Naive thymus-derived CD8-positive, alpha-beta T cell (primary cell): ENCODE measurements at regions not wholly inside any gene's neighbourhood (a gene's known extent, or its start where the extent isn't known, plus 50 kb on each side); places are given as distances from the start of the nearest gene placed in this dataset.
"Not testable (repeated sequence)": the region's sequence is repeated elsewhere in the genome, so short reads cannot be mapped to it uniquely, and the experiment has no call there.

ENCODE experiments used
- ATAC-seq, 2 donors: fragments of 150-1000 bp; cut with Tn5 transposase in 1 of 2; sonication (Bioruptor Pico), chemical (Tn5 transposase) in 1 of 2; 1 replicate in 1 of 2; 2 replicates in 1 of 2; pipeline ENCODE4 v1.10.0; 2021; ENCODE audit warnings: mild to moderate bottlenecking in 2 of 2, moderate library complexity in 2 of 2
- POLR2A ChIA-PET: fragments of 350-600 bp; sonication (Branson Sonifier 250); formaldehyde crosslinking; loops from one replicate; lab custom pipeline; 2021; ENCODE audit warnings: antibody characterized with exemption; lab: Charles Lee
- DNase-seq, 10 donors: peaks; one replicate each; pipeline versions ENCODE4 v3.0.0 to v3.0.0-alpha.2; 2020 to 2022
- H3K27ac Mint-ChIP-seq, 10 donors: one replicate each; pipeline ENCODE4 v1.8.0; 2020 to 2022; ENCODE audit warnings: mild to moderate bottlenecking in 10 of 10, mixed read lengths in 10 of 10, moderate library complexity in 4 of 10, inconsistent platforms in 1 of 10
- H3K27me3 Mint-ChIP-seq, 5 donors: one replicate each; pipeline ENCODE4 v1.8.0; 2021 to 2022; ENCODE audit warnings: mixed read lengths in 5 of 5
- H3K36me3 Mint-ChIP-seq, 3 donors: one replicate each; pipeline ENCODE4 v1.8.0; 2020 to 2022; ENCODE audit warnings: mixed read lengths in 3 of 3, mild to moderate bottlenecking in 2 of 3, inconsistent platforms in 1 of 3
- H3K4me1 Mint-ChIP-seq, 4 donors: one replicate each; pipeline ENCODE4 v1.8.0; 2021 to 2022; ENCODE audit warnings: mixed read lengths in 4 of 4
- H3K4me3 Mint-ChIP-seq, 10 donors: one replicate each; pipeline ENCODE4 v1.8.0; 2020 to 2022; ENCODE audit warnings: mild to moderate bottlenecking in 10 of 10, mixed read lengths in 10 of 10, moderate library complexity in 6 of 10, inconsistent platforms in 1 of 10
- H3K9me3 Mint-ChIP-seq, 9 donors: one replicate each; pipeline ENCODE4 v1.8.0; 2020 to 2022; ENCODE audit warnings: mixed read lengths in 9 of 9, mild to moderate bottlenecking in 3 of 9, inconsistent platforms in 1 of 9, moderate library complexity in 1 of 9

DNA sequence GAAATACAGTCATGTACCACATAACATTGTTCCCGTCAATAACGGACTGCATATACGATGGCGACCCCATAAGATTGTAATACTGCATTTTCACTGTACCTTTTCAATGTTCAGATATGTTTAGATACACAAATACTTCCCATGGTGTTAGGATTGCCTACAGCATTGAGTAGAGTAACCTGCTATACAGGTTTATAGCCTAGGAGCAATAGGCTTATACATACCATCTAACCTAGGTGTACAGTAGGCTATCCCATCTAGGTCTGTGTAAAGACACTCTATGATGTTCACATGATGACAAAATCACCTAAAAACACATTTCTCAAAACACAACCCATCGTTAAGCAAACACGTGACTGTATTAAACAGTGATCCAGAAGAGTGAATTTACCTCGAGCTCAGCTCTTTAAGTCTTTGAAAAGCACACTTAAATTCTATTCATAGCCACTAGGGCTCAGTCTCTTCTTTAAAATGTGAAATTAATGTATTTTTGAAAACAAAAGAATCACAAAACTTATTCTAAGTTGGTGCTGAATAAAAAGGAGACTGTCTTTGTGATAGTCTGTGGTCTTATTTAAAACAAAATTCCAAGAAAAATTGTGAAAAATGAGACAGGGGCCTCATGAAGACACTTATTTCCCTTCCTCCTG, 239.1 kb upstream of the ARID2 start:
- POLR2A ChIA-PET, result no interaction called here
- peaks cover 0 to 2% (median 0%) of the 10 kb centered on the region in 4 donors for H3K4me1 Mint-ChIP-seq
- H3K9me3 Mint-ChIP-seq, result peaks cover 0 to 15% (median 5%) of the 10 kb centered on the region in 9 donors
- H3K4me3 Mint-ChIP-seq, result no peak overlapping the region
- ATAC-seq (no peak), DNase-seq (no peak)
- H3K36me3 Mint-ChIP-seq, result peaks cover 0 to 14% (median 10%) of the 10 kb centered on the region in 3 donors
- H3K27ac Mint-ChIP-seq, result no peak overlapping the region
- peaks cover 0 to 5% (median 0%) of the 10 kb centered on the region in 5 donors for H3K27me3 Mint-ChIP-seq

GRCh38 chr12:45494279-45494678, 235.2 kb upstream of the ARID2 start:
- H3K27ac Mint-ChIP-seq, result no peak overlapping the region
- peaks cover 0 to 19% (median 5%) of the 10 kb centered on the region in 9 donors for H3K9me3 Mint-ChIP-seq
- ATAC-seq (no peak), DNase-seq (no peak)
- POLR2A ChIA-PET, result no interaction called here
- no peak overlapping the region for H3K4me3 Mint-ChIP-seq
- peaks cover 0 to 2% (median 0%) of the 10 kb centered on the region in 4 donors for H3K4me1 Mint-ChIP-seq
- peaks cover 0 to 24% (median 10%) of the 10 kb centered on the region in 3 donors for H3K36me3 Mint-ChIP-seq
- peaks cover 0 to 5% (median 0%) of the 10 kb centered on the region in 5 donors for H3K27me3 Mint-ChIP-seq

GRCh38 chr12:45498645-45499044, 230.9 kb upstream of the ARID2 start:
- peaks cover 0 to 2% (median 0%) of the 10 kb centered on the region in 4 donors for H3K4me1 Mint-ChIP-seq
- ATAC-seq (no peak), DNase-seq (no peak)
- peaks cover 0 to 6% (median 2%) of the 10 kb centered on the region in 9 donors for H3K9me3 Mint-ChIP-seq
- no peak overlapping the region for H3K4me3 Mint-ChIP-seq
- H3K27ac Mint-ChIP-seq, result no peak overlapping the region
- POLR2A ChIA-PET, result no interaction called here
- peaks cover 0 to 11% (median 1%) of the 10 kb centered on the region in 3 donors for H3K36me3 Mint-ChIP-seq
- H3K27me3 Mint-ChIP-seq, result peaks cover 0 to 6% (median 0%) of the 10 kb centered on the region in 5 donors

DNA sequence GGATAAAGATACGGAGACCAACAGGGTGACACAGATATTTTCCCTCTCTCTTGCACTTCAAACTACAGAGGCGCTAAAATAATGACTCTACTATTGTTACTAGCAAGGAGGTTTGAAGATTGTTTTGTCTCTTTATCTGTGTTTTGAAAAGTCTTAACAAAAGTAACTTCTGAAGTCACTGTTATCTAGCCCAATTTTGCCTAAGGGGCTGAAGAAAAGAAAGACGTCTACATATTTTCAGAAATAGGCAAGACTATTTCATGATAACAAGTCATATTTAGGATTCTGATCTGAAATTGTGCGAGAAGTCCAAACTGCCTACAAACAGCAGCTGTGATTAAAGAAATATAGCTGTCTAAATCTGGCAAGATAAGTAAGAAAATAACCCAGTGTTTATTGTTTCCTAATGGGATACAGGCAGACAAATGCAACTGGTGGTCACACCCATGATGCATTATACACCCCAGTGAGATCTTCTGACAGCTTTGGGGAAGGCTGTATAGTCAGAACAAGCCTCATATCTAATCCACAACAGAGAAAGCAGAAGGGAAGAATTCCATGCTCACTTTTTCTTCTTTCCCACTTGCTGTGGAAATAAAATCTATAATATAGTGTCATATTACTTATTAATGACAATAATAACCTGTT, 226.9 kb upstream of the ARID2 start:
- peaks cover 0 to 6% (median 0%) of the 10 kb centered on the region in 5 donors for H3K27me3 Mint-ChIP-seq
- H3K36me3 Mint-ChIP-seq, result peaks cover 0 to 4% (median 0%) of the 10 kb centered on the region in 3 donors
- H3K4me3 Mint-ChIP-seq, result no peak overlapping the region
- no peaks in the 10 kb centered on the region for H3K9me3 Mint-ChIP-seq
- DNase-seq (no peak), ATAC-seq (no peak)
- H3K4me1 Mint-ChIP-seq, result no peaks in the 10 kb centered on the region
- POLR2A ChIA-PET, result no interaction called here
- no peak overlapping the region for H3K27ac Mint-ChIP-seq

GRCh38 chr12:45503899-45504298, 225.6 kb upstream of the ARID2 start:
- Mint-ChIP-seq H3K36me3 (no peaks in the 10 kb centered on the region), H3K9me3 (peaks cover 0 to 5% (median 0%) of the 10 kb centered on the region in 9 donors), H3K27ac (no peak overlapping the region), H3K4me3 (no peak overlapping the region), H3K27me3 (peaks cover 0 to 6% (median 0%) of the 10 kb centered on the region in 5 donors), H3K4me1 (no peaks in the 10 kb centered on the region)
- ATAC-seq (no peak), DNase-seq (no peak)
- POLR2A ChIA-PET, result no interaction called here

GRCh38 chr12:45504316-45505010, 225.0 kb upstream of the ARID2 start:
- POLR2A ChIA-PET, result no interaction called here
- peaks cover 0 to 6% (median 0%) of the 10 kb centered on the region in 5 donors for H3K27me3 Mint-ChIP-seq
- H3K27ac Mint-ChIP-seq, result no peak overlapping the region
- H3K9me3 Mint-ChIP-seq, result peaks cover 0 to 5% (median 0%) of the 10 kb centered on the region in 9 donors
- H3K4me3 Mint-ChIP-seq, result no peak overlapping the region
- DNase-seq (no peak), ATAC-seq (no peak)
- H3K4me1 Mint-ChIP-seq, result no peaks in the 10 kb centered on the region
- no peaks in the 10 kb centered on the region for H3K36me3 Mint-ChIP-seq

- Mint-ChIP-seq H3K4me1 (peaks cover 0 to 2% (median 0%) of the 10 kb centered on the region in 4 donors), H3K9me3 (peaks cover 0 to 11% (median 0%) of the 10 kb centered on the region in 9 donors), H3K4me3 (no peak overlapping the region), H3K36me3 (peaks cover 0 to 5% (median 0%) of the 10 kb centered on the region in 3 donors), H3K27me3 (no peaks in the 10 kb centered on the region), H3K27ac (peak overlapping the region in 1 of 10 donors; percentile 52)
- POLR2A ChIA-PET, result no interaction called here
- ATAC-seq (peak in 1 of 2 donors; percentile 97), DNase-seq (peak in 3 of 10 donors; percentile 2 to 21 (median 14))
Observed at GRCh38 chr12:45509187-45509586, 220.3 kb upstream of the ARID2 start.

DNA sequence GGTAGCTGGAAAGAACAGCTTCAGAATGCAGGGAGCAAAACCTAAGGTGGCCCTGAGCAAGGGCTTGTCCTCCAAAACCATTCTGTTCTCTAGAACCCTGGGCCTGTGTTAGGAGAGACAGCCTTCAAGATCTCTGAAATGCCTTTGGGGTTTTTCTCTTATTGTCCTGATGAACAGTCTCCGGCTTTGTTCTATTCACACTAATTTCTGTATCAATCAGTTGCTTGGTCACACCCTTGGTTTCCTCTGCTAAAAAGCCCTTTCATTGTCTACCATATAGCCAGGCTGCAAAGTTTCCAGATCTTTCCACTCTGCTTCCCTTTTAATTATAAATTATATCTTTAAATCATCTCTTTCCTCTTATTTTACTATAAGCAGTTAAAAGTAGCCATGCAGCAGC, 219.9 kb upstream of the ARID2 start:
- no peaks in the 10 kb centered on the region for H3K27me3 Mint-ChIP-seq
- ATAC-seq, result no peak
- H3K4me1 Mint-ChIP-seq, result peaks cover 0 to 2% (median 0%) of the 10 kb centered on the region in 4 donors
- H3K36me3 Mint-ChIP-seq, result peaks cover 0 to 5% (median 0%) of the 10 kb centered on the region in 3 donors
- peaks cover 0 to 11% (median 0%) of the 10 kb centered on the region in 9 donors for H3K9me3 Mint-ChIP-seq
- H3K4me3 Mint-ChIP-seq, result no peak overlapping the region
- no peak for DNase-seq
- POLR2A ChIA-PET, result no interaction called here
- peak overlapping the region in 1 of 10 donors; percentile 52 for H3K27ac Mint-ChIP-seq

DNA sequence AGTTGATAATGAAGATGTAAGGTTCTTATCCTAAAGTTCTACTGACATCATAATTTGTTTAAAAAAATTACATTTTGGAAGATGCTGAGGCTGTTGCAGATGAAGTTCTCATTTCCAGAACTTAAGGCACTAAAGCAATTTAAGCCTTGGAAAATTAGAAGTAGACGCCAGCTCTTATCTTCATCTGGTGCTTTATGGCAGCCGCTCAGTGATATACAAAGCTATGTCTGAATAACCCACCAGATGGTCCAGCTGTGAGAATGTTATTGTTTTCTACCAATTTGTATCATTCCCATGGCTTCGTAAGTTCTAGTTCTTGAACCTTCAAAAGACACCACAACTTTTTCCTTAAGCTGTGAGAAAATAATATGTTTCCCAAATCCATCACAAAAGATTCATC, 212.1 kb upstream of the ARID2 start:
- no peak for ATAC-seq
- Mint-ChIP-seq H3K4me1 (peaks cover 9 to 20% (median 15%) of the 10 kb centered on the region in 4 donors), H3K4me3 (no peak overlapping the region), H3K27ac (peak overlapping the region in 1 of 10 donors; percentile 67), H3K9me3 (peaks cover 0 to 4% (median 0%) of the 10 kb centered on the region in 9 donors), H3K36me3 (no peaks in the 10 kb centered on the region), H3K27me3 (no peaks in the 10 kb centered on the region)
- POLR2A ChIA-PET, result no interaction called here
- DNase-seq, result no peak

DNA sequence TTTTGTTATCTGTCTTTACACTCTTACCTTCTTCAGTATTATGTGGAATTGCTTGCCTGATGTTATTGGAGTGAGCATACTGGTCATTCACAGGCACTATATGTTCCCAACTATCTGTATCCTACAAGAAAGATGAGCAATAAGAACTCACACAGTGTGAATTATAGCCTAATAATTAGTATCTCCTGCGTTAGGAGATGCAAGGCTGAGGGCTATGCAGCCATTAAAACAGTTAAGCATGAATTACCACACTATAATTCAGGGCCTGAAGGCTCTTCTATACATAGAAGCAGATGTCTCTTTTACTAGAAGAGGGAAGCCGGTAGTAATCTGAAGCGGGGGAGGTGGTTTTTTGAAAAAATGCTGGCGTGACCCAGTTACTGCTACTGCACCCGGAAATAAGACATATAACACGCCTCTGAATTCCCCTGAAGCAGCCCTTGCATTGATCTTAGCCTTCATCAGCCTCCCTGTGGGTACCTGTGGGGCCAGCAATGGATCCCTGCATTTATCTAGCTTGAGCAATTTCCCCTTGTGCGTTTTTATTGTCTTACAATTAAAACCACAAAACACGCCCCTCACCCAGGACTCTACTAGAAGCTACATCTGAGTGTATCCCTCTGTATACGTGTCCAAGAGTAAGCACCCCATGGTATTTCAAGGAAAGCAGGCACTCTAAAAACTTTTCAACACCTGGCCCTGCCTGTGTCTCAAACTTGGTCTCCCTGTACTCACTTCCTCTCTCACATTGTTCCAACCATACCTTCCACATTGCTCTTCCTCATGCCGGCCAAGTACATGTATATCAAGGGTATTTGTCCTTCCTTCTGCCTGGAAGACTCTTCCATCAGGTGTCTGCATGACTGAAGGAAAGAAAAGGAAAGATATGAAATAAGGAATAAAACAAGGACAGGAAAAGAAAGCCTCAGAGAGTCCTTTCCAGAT, 210.9 kb upstream of the ARID2 start:
- ATAC-seq, result peak; percentile 98 to 99
- H3K4me1 Mint-ChIP-seq, result peaks cover 9 to 20% (median 15%) of the 10 kb centered on the region in 4 donors
- peaks cover 0 to 16% (median 8%) of the 10 kb centered on the region in 9 donors for H3K9me3 Mint-ChIP-seq
- no peaks in the 10 kb centered on the region for H3K27me3 Mint-ChIP-seq
- peaks cover 0 to 12% (median 6%) of the 10 kb centered on the region in 3 donors for H3K36me3 Mint-ChIP-seq
- peak overlapping the region; percentile 61 to 90 (median 82) for H3K27ac Mint-ChIP-seq
- DNase-seq, result peak in 9 of 10 donors; percentile 20 to 72 (median 57)
- POLR2A ChIA-PET, result no interaction called here
- H3K4me3 Mint-ChIP-seq, result peak overlapping the region; percentile 9 to 77 (median 50)

- Mint-ChIP-seq H3K27me3 (no peaks in the 10 kb centered on the region), H3K9me3 (peaks cover 0 to 41% (median 23%) of the 10 kb centered on the region in 9 donors), H3K27ac (no peak overlapping the region), H3K4me1 (peaks cover 9 to 20% (median 15%) of the 10 kb centered on the region in 4 donors), H3K36me3 (peaks cover 0 to 20% (median 6%) of the 10 kb centered on the region in 3 donors), H3K4me3 (no peak overlapping the region)
- DNase-seq (no peak), ATAC-seq (no peak)
- POLR2A ChIA-PET, result no interaction called here
Observed at GRCh38 chr12:45522227-45522626, 207.3 kb upstream of the ARID2 start.

DNA sequence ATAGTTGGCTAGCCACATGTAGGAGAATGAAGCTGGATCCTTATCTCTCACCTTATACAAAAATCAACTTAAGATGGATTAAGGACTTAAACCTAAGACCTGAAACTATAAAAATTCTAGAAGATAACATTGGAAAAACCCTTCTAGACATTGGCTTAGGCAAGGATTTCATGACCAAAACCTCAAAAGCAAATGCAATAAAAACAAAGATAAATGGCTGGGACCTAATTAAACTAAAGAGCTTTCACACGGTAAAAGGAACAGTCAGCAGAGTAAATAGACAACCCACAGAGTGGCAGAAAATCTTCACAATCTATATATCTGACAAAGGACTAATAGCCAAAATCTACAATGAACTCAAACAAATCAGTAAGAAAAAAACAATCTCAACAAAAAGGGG, 202.7 kb upstream of the ARID2 start:
- H3K4me3 Mint-ChIP-seq, H3K27me3 Mint-ChIP-seq, H3K4me1 Mint-ChIP-seq, H3K27ac Mint-ChIP-seq, DNase-seq, POLR2A ChIA-PET, ATAC-seq: not testable (repeated sequence)
- peaks cover 0 to 32% (median 6%) of the 10 kb centered on the region in 3 donors for H3K36me3 Mint-ChIP-seq
- H3K9me3 Mint-ChIP-seq, result peaks cover 0 to 61% (median 33%) of the 10 kb centered on the region in 9 donors
